Activated naive CD4-positive, alpha-beta T cell treated with anti-CD3 and anti-CD28 coated beads for 36 hours (primary cell): ENCODE measurements at regions not wholly inside any gene's neighbourhood (a gene's known extent, or its start where the extent isn't known, plus 50 kb on each side); places are given as distances from the start of the nearest gene placed in this dataset.

ENCODE experiments used
- CTCF ChIA-PET: fragments of 350-600 bp; sonication (Branson Sonifier 250); formaldehyde crosslinking; loops from one replicate; lab custom pipeline; 2021; ENCODE audit warnings: antibody characterized with exemption; lab: Charles Lee
- DNase-seq: peaks from one replicate; pipeline ENCODE4 v3.0.0-alpha.2; 2020
- H3K27ac Mint-ChIP-seq: one replicate; pipeline ENCODE4 v1.8.0; 2021; ENCODE audit warnings: mild to moderate bottlenecking, mixed read lengths
- H3K27me3 Mint-ChIP-seq: one replicate; pipeline ENCODE4 v1.8.0; 2021; ENCODE audit warnings: low read depth, mixed read lengths
- H3K36me3 Mint-ChIP-seq: one replicate; pipeline ENCODE4 v1.8.0; 2021; ENCODE audit warnings: low read depth, mixed read lengths
- H3K4me1 Mint-ChIP-seq: one replicate; pipeline ENCODE4 v1.8.0; 2021; ENCODE audit warnings: low read depth, mixed read lengths
- H3K4me3 Mint-ChIP-seq: one replicate; pipeline ENCODE4 v1.8.0; 2021; ENCODE audit warnings: mild to moderate bottlenecking, moderate library complexity, mixed read lengths
- H3K9me3 Mint-ChIP-seq: one replicate; pipeline ENCODE4 v1.8.0; 2021; ENCODE audit warnings: mixed read lengths
- intact Hi-C: fragments of 100-400 bp; cut with micrococcal nuclease; formaldehyde crosslinking; loops from one replicate; pipeline ENCODE4 v1.15.1; 2023

DNA sequence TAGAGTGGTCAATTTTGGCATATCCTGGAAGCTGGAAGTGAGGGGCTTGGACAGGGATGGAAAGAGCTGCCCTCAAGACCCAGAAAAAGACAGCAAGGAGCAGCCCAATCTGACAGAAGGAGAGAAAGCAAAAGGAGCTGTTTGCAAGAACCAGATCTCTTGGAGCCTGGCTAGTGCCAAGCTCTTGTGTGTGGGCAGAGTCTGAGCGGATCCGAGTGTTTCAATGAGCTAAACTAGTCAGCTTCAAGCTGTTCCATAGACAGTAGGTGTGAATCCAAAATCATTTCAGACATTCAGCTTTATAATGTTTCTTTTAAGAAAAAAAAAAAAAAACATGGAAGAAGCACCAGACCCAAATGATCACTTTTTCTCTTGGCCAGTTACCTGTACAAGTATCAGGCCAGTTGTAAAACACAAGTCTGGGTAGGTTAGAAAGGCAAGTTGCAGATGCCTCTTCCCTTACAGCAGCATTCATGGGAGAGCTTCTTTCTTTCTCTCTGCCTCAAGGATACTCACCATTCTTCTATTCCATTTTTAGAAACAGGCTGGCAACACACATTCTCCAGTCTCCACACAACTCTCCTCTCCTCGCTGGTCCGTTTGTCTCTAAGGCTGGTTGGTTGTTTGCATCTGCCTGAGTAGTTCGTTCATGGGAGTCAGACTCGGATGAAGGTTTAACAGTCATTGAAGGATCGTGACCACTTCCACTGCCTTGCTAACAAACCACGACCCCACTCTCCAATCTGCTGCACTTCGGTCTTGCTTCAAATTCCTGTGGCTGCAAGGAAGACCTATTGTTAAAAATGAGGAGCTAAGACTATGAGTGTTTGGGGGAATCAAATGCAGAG, 105.2 kb upstream of the GATB start:
- intact Hi-C loops = no loop called here
- CTCF ChIA-PET = interaction anchor here (0.9 kb wide), 1 partner anchor 43 kb away, joined by 4 read pairs; no protein-coding TSS in a partner anchor
- Mint-ChIP-seq H3K4me3 (no peak overlapping the region), H3K27me3 (peaks cover 4% of the 10 kb centered on the region), H3K9me3 (peaks cover 5% of the 10 kb centered on the region), H3K4me1 (peaks cover 12% of the 10 kb centered on the region), H3K27ac (no peak overlapping the region), H3K36me3 (no peaks in the 10 kb centered on the region)
- DNase-seq = no peak

DNA sequence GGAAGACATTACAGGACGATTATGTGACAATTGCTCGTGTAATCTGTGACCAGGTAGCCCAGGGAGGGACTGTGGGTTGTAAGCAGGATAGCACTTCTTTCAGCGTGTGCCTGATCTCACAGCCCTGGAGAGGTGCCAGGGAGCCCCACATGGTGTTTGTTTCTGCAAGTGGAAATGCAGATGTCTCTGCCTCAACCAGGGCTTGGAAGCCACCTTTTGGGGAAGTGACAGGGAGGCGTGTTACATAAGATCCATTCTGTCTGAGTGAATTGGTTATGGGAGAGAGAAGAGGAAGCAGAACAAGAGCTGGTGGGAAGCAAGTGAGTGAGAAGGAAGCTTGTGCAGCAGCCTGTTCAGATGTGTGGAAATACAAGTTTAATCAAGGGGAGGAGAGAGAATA, 104.5 kb upstream of the GATB start:
- H3K36me3 Mint-ChIP-seq = no peaks in the 10 kb centered on the region
- intact Hi-C loops = no loop called here
- H3K27me3 Mint-ChIP-seq = peaks cover 4% of the 10 kb centered on the region
- no peak for DNase-seq
- H3K4me3 Mint-ChIP-seq = no peak overlapping the region
- peaks cover 5% of the 10 kb centered on the region for H3K9me3 Mint-ChIP-seq
- CTCF ChIA-PET = interaction anchor here (0.9 kb wide), 1 partner anchor 43 kb away, joined by 4 read pairs; no protein-coding TSS in a partner anchor
- H3K27ac Mint-ChIP-seq = no peak overlapping the region
- peaks cover 12% of the 10 kb centered on the region for H3K4me1 Mint-ChIP-seq

DNA sequence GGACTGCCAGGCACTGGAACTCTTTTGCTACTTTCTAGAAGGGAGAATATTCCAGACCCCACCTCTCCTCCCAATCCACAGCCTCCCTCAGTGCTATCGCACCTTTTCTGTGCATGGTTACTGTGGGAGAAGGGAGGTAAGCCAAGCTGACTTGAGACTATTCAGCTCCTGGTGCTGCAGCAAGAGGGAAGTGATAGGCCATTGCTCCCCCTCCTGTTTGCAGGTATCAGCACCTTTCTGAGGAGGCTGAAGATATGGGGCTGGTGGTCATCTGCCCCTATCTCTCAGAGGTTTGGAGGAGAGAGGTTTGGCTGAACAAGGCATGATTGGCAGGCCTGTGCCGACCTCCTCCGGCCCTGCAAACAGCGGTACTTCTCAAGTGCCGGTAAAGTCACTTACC, 103.3 kb upstream of the GATB start:
- Mint-ChIP-seq H3K4me1 (peaks cover 12% of the 10 kb centered on the region), H3K36me3 (no peaks in the 10 kb centered on the region), H3K27me3 (peaks cover 4% of the 10 kb centered on the region), H3K27ac (no peak overlapping the region), H3K9me3 (peaks cover 5% of the 10 kb centered on the region), H3K4me3 (no peak overlapping the region)
- CTCF ChIA-PET = no interaction called here
- intact Hi-C loops = no loop called here
- no peak for DNase-seq

DNA sequence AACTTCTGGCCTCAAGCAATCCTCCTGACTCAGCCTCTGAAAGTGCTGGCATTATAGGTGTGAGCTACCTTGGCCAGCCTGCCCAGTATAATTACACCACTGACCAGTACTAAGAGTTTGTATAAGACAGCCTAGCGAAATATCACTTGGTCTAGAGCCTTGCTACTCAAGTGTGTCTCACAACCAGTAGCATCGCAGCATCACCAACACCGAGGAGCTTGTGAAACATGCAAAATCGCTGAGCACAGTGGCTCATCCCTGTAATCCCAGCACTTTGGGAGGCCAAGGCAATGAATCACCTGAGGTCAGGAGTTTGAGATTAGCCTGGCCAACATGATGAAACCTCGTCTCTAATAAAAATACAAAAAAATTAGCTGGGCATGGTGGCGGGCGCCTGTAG, 102.0 kb upstream of the GATB start:
- DNase-seq = no peak
- intact Hi-C loops = no loop called here
- peaks cover under 1% of the 10 kb centered on the region for H3K9me3 Mint-ChIP-seq
- H3K4me1 Mint-ChIP-seq = peaks cover 12% of the 10 kb centered on the region
- H3K27me3 Mint-ChIP-seq = peaks cover 4% of the 10 kb centered on the region
- H3K27ac Mint-ChIP-seq = no peak overlapping the region
- no peak overlapping the region for H3K4me3 Mint-ChIP-seq
- no peaks in the 10 kb centered on the region for H3K36me3 Mint-ChIP-seq
- CTCF ChIA-PET = no interaction called here

DNA sequence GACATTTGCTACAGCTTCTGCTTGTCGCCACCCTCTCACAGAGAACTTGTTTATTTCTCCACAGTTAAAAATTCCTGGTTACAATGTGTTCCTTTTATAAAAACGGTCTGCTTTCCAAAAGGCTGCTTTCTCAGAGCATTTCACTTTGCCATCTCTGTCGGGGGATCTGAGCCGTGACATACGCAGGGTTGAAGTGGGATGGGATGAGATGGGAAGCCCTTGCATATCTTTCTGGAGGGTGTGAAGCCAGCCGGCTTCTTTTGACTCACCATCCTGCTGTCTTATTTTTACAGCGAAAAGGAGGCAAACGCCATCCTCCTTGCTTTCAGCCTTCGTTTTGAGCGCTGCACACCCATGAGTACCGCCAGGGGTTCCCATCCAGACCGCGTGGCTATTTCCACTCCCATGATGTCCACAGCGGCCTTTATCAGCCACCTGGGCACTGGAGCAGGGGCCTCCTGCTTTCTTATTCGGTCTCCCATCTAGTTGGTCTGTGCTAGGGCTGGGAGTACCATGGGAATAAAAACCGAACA, 99.8 kb upstream of the GATB start:
- intact Hi-C loops = no loop called here
- CTCF ChIA-PET = no interaction called here
- Mint-ChIP-seq H3K27me3 (no peaks in the 10 kb centered on the region), H3K27ac (no peak overlapping the region), H3K4me1 (peaks cover 8% of the 10 kb centered on the region), H3K4me3 (no peak overlapping the region), H3K9me3 (no peaks in the 10 kb centered on the region), H3K36me3 (no peaks in the 10 kb centered on the region)
- DNase-seq = no peak

DNA sequence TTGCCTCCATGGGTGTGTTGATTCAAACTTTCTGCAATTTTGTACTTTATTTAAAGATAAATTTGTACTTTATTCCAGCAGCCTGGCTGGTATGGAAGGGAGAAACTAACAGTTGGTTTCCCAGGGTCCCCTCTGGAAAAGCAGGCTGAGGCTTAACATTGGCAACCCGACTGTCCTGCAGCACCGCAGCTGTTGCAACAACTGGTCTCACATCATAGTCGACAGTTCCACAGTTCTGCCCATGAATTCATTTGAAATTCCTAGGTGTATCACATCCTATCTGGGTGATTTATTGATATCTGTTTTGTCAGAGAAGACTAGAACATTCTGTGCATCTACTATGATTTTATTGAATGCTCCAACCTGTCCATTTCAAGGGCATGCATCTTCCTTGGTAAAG, 98.8 kb upstream of the GATB start:
- H3K27ac Mint-ChIP-seq = no peak overlapping the region
- no peak overlapping the region for H3K4me3 Mint-ChIP-seq
- DNase-seq = no peak
- no peaks in the 10 kb centered on the region for H3K27me3 Mint-ChIP-seq
- intact Hi-C loops = no loop called here
- H3K36me3 Mint-ChIP-seq = no peaks in the 10 kb centered on the region
- no peaks in the 10 kb centered on the region for H3K4me1 Mint-ChIP-seq
- no peaks in the 10 kb centered on the region for H3K9me3 Mint-ChIP-seq
- CTCF ChIA-PET = no interaction called here

DNA sequence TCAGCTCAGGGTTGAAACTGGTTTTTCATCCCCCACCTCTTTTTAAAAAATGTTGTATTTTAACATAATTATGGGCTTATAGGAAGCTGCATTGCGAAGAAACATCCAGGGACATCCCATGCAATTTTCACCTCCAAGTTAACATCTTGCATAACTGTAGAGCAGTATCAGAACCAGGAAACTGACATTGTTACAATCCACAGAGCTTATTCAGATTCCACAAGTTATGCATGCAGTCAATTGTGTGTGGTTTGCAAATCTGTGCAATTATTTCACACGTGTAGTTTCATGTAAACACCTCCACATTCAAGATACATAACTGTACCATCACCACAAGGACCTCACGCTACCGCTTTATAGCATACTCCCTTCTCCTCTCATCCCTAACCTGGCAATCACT, 97.5 kb upstream of the GATB start:
- CTCF ChIA-PET = no interaction called here
- Mint-ChIP-seq H3K27me3 (no peaks in the 10 kb centered on the region), H3K4me3 (no peak overlapping the region), H3K36me3 (no peaks in the 10 kb centered on the region), H3K4me1 (no peaks in the 10 kb centered on the region), H3K9me3 (no peaks in the 10 kb centered on the region), H3K27ac (no peak overlapping the region)
- intact Hi-C loops = no loop called here
- DNase-seq = no peak

DNA sequence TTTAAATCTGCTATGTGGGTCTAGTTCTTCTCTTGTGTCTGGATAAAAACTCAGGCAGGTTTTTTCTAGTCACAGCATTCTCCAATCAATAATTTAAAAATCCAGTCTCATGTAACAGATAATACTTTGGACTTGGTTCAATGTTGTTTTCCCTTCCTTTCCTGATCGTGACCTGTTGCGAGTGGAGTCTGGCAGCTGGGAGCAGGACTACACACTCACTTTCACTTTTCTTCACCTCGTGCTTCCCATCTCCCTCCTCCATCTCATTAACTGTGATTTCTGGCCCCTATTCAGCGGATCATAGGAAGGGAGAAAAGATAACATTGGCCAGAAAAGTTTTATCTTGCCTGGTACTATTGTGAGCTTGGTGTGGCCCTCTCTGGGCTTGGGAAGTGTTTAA, 96.6 kb upstream of the GATB start:
- Mint-ChIP-seq H3K9me3 (no peaks in the 10 kb centered on the region), H3K27ac (no peak overlapping the region), H3K36me3 (no peaks in the 10 kb centered on the region), H3K4me1 (peaks cover 4% of the 10 kb centered on the region), H3K27me3 (no peaks in the 10 kb centered on the region), H3K4me3 (no peak overlapping the region)
- no peak for DNase-seq
- CTCF ChIA-PET = interaction anchor here (0.8 kb wide), 1 partner anchor 28 kb away, joined by 3 read pairs; no protein-coding TSS in a partner anchor
- intact Hi-C loops = no loop called here

DNA sequence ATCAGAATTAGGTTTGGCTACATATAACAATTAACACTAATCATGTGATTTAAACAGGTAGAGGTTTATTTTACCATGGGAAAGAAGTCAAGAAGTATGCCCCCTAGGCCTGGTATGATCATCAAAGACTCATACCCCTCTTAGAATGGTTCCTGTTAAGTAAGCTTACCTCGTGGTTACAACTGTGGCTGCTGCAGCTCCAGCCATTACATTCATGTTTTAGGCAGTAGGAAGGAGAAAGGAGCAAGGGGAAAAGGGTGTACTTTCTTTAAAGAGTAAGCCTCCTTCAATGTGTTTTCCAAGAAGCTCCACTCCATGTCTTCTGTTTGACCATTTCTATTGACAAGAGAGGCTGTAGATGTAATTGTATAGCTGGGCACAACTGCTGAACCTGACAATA, 94.9 kb upstream of the GATB start:
- H3K27ac Mint-ChIP-seq = no peak overlapping the region
- no peaks in the 10 kb centered on the region for H3K9me3 Mint-ChIP-seq
- CTCF ChIA-PET = no interaction called here

DNA sequence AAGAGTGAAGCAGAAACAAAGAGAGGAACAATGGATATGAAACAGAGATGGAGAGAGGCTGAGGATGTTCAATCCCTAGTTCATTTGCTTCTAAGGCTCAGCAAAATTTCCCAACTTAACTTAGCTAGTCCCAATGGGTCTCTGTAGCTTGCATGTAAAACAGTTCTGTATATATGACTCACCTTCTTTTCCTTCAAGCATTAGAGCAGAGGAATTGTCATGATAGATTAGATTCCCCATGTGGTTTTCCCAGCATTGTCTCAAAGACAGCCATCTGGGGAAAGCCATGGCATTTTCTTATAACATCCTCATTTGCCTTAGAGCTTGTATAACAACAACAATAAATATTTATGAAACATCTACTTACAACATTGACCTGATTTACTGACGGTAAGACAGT, 93.9 kb upstream of the GATB start:
- no peaks in the 10 kb centered on the region for H3K36me3 Mint-ChIP-seq

More for the DNA sequence above, 94.9 kb upstream of the GATB start:
- no peak overlapping the region for H3K4me3 Mint-ChIP-seq
- H3K36me3 Mint-ChIP-seq = no peaks in the 10 kb centered on the region
- H3K27me3 Mint-ChIP-seq = no peaks in the 10 kb centered on the region
- intact Hi-C loops = no loop called here
- H3K4me1 Mint-ChIP-seq = peaks cover 4% of the 10 kb centered on the region
- no peak for DNase-seq

DNA sequence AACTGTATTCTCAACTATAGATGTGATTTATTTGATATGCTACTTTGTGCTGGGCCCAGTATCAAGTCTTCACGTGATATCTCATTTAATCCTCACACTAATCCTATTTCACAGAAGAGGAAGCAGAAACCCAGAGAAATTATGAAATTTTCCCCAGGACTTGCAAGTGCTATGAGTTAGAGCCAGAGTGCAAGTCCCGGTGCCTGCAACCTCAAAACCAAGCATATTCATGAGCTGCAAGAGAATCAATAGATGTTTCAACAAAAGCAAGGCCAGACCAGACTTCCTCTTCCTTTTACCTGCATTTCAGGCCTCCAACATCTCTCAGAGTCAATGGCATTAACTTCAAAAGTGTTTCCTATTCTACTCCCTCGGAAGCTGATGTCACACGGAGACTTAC, 92.2 kb upstream of the GATB start:
- peaks cover 4% of the 10 kb centered on the region for H3K9me3 Mint-ChIP-seq
- no peak for DNase-seq
- no peaks in the 10 kb centered on the region for H3K36me3 Mint-ChIP-seq
- H3K27ac Mint-ChIP-seq = no peak overlapping the region
- CTCF ChIA-PET = no interaction called here
- peaks cover 4% of the 10 kb centered on the region for H3K4me1 Mint-ChIP-seq
- no peak overlapping the region for H3K4me3 Mint-ChIP-seq
- no peaks in the 10 kb centered on the region for H3K27me3 Mint-ChIP-seq
- intact Hi-C loops = no loop called here

More for the DNA sequence above, 93.9 kb upstream of the GATB start:
- DNase-seq = no peak
- peaks cover 4% of the 10 kb centered on the region for H3K4me1 Mint-ChIP-seq
- H3K9me3 Mint-ChIP-seq = no peaks in the 10 kb centered on the region
- H3K4me3 Mint-ChIP-seq = no peak overlapping the region
- CTCF ChIA-PET = no interaction called here
- no peak overlapping the region for H3K27ac Mint-ChIP-seq
- H3K27me3 Mint-ChIP-seq = no peaks in the 10 kb centered on the region
- intact Hi-C loops = no loop called here

DNA sequence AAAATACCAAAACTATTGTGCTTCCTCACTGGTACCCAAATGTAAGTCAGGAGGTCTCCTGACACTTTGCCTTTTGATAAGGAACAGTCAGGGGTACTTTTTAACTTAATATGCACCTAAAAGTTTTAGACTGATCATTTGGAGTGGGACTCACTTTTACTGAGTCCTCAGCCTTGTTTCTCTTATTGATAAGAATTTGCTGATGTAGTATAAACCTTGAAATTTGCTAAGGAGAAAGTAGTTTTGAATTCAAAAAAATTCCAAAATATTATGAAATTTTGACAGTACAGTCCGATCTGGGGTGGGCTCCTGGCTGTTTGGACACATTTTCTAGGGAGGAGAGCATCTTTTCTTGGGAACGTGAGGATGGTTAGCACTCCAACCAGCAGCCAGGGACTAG, 91.4 kb upstream of the GATB start:
- H3K27ac Mint-ChIP-seq = no peak overlapping the region
- no peaks in the 10 kb centered on the region for H3K36me3 Mint-ChIP-seq
- peaks cover 4% of the 10 kb centered on the region for H3K4me1 Mint-ChIP-seq
- intact Hi-C loops = no loop called here
- no peak overlapping the region for H3K4me3 Mint-ChIP-seq
- no peak for DNase-seq
- H3K9me3 Mint-ChIP-seq = peaks cover 4% of the 10 kb centered on the region
- CTCF ChIA-PET = no interaction called here
- no peaks in the 10 kb centered on the region for H3K27me3 Mint-ChIP-seq

DNA sequence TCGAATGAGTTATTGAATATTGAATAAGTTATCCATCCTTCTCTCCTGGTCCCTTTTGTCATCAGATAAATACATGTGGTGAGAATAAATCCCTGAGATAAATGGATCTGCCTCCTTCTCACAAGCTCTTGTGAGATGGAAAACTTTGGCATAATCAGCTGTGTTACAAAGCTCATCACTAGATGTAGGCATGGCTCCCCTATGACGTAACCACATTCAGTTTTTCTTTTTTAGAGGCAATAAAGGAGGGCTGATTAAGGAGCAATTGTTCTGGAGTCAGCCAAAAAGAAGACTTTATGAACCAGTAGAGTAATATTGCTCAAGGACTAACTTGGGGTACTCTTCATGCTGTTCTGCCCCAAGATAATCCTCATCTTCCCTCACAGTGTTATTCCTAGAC, 90.5 kb upstream of the GATB start:
- H3K27me3 Mint-ChIP-seq = no peaks in the 10 kb centered on the region
- intact Hi-C loops = no loop called here
- H3K4me3 Mint-ChIP-seq = no peak overlapping the region
- H3K9me3 Mint-ChIP-seq = peaks cover 4% of the 10 kb centered on the region
- H3K36me3 Mint-ChIP-seq = no peaks in the 10 kb centered on the region
- H3K27ac Mint-ChIP-seq = no peak overlapping the region
- DNase-seq = no peak
- CTCF ChIA-PET = interaction anchor here (1.4 kb wide), 1 partner anchor 50 kb away, joined by 3 read pairs; no protein-coding TSS in a partner anchor
- H3K4me1 Mint-ChIP-seq = peaks cover 4% of the 10 kb centered on the region
